IMR-90 (cell line): ENCODE measurements at regions not wholly inside any gene's neighbourhood (a gene's known extent, or its start where the extent isn't known, plus 50 kb on each side); places are given as distances from the start of the nearest gene placed in this dataset.
A peak's percentile ranks its signal among the peaks of the same experiment; 100 is the strongest.

Experiments
- ATAC-seq: fragments of 200-7000 bp; cut with Tn5 transposase; 2 replicates; pipeline ENCODE4 v1.9.1; 2020; ENCODE audit warnings: low read depth, mild to moderate bottlenecking, moderate library complexity
- BruUV-seq: library from RNA; stranded (reverse); fragments of 400-500 nt; replicated peaks from 2 replicates; lab custom pipeline; 2021; lab: Mats Ljungman, UMichigan
- CTCF ChIA-PET: fragments of 300-600 bp; formaldehyde crosslinking; extraction: SDS; loops from one replicate; lab custom pipeline; 2021; ENCODE audit warnings: antibody characterized with exemption; lab: Yijun Ruan, JAX
- POLR2A ChIA-PET: fragments of 300-600 bp; sonication (Branson Sonifier 250); formaldehyde crosslinking; loops from one replicate; lab custom pipeline; 2022; ENCODE audit warnings: antibody characterized with exemption; ENCODE audit not compliant: unreplicated experiment; lab: Charles Lee
- DNase-seq: peaks from one replicate; pipeline ENCODE4 v3.0.0; 2013
- H2AFZ ChIP-seq: replicated peaks from 2 replicates; pipeline ENCODE3; 2013; ENCODE audit warnings: low read length, mild to moderate bottlenecking; ENCODE audit not compliant: poor library complexity
- H2AK5ac ChIP-seq: 2 replicates; pipeline ENCODE4 v1.6.1; 2013; ENCODE audit warnings: low read depth, low read length, inconsistent platforms
- H2AK9ac ChIP-seq: replicated peaks from 2 replicates; pipeline ENCODE3; 2013; ENCODE audit warnings: mild to moderate bottlenecking, low read depth, low read length, moderate library complexity; ENCODE audit not compliant: poor library complexity
- H2BK120ac ChIP-seq: 2 replicates; pipeline ENCODE4 v1.6.1; 2013; ENCODE audit warnings: low read depth, low read length, inconsistent platforms
- H2BK15ac ChIP-seq: 3 replicates; pipeline ENCODE4 v1.6.1; 2013; ENCODE audit warnings: low read depth, low read length, inconsistent platforms
- H2BK20ac ChIP-seq: 2 replicates; pipeline ENCODE4 v1.6.1; 2013; ENCODE audit warnings: low read depth, mild to moderate bottlenecking, inconsistent platforms, low read length, moderate library complexity
- H2BK5ac ChIP-seq: 2 replicates; pipeline ENCODE4 v1.6.1; 2013; ENCODE audit warnings: mild to moderate bottlenecking, low read depth, low read length, inconsistent platforms; ENCODE audit not compliant: poor library complexity, severe bottlenecking
- H3K14ac ChIP-seq: replicated peaks from 2 replicates; pipeline ENCODE4 v1.6.1; 2013; ENCODE audit warnings: low read depth, low read length, inconsistent platforms
- H3K18ac ChIP-seq: 2 replicates; pipeline ENCODE4 v1.6.1; 2013; ENCODE audit warnings: low read depth, low read length, control low read depth
- H3K23ac ChIP-seq: 2 replicates; pipeline ENCODE4 v1.6.1; 2013; ENCODE audit warnings: low read depth, low read length, inconsistent platforms
- H3K27ac ChIP-seq: 2 replicates; pipeline ENCODE4 v1.5.1; 2013; ENCODE audit warnings: mild to moderate bottlenecking, control low read depth, low read length; ENCODE audit not compliant: insufficient read depth
- H3K27me3 ChIP-seq: 2 replicates; pipeline ENCODE4 v1.6.1; 2013; ENCODE audit warnings: low read length; ENCODE audit not compliant: control insufficient read depth, insufficient read depth
- H3K36me3 ChIP-seq: 2 replicates; pipeline ENCODE4 v1.6.1; 2013; ENCODE audit warnings: low read length, mixed read lengths; ENCODE audit not compliant: control insufficient read depth, insufficient read depth
- H3K4ac ChIP-seq: 2 replicates; pipeline ENCODE4 v1.6.1; 2013; ENCODE audit warnings: low read depth, low read length, inconsistent platforms
- H3K4me1 ChIP-seq: 2 replicates; pipeline ENCODE4 v1.6.1; 2013; ENCODE audit warnings: low read length, mixed read lengths; ENCODE audit not compliant: control insufficient read depth, insufficient read depth
- H3K4me2 ChIP-seq: 2 replicates; pipeline ENCODE4 v1.6.1; 2013; ENCODE audit warnings: low read depth, mild to moderate bottlenecking, control low read depth, low read length, moderate library complexity
- H3K4me3 ChIP-seq: 2 replicates; pipeline ENCODE4 v1.5.1; 2013; ENCODE audit warnings: low read depth, mild to moderate bottlenecking, control low read depth, low read length, moderate library complexity; ENCODE audit not compliant: insufficient read depth
- H3K56ac ChIP-seq: 2 replicates; pipeline ENCODE4 v1.6.1; 2013; ENCODE audit warnings: low read length, inconsistent platforms; ENCODE audit not compliant: insufficient read depth; ENCODE audit errors: extremely low read depth
- H3K79me1 ChIP-seq, 2 experiments: 2 replicates each; pipeline ENCODE4 v1.6.1; 2013; ENCODE audit warnings: low read length in 2 of 2, inconsistent platforms in 1 of 2, low read depth in 1 of 2
- H3K9ac ChIP-seq: 2 replicates; pipeline ENCODE4 v1.6.1; 2013; ENCODE audit warnings: low read depth, low read length, control low read depth
- H3K9me1 ChIP-seq: 2 replicates; pipeline ENCODE4 v1.6.1; 2013; ENCODE audit warnings: low read length, inconsistent platforms; ENCODE audit not compliant: insufficient read depth
- H3K9me3 ChIP-seq: 2 replicates; pipeline ENCODE4 v1.6.1; 2013; ENCODE audit warnings: low read length; ENCODE audit not compliant: control insufficient read depth, insufficient read depth
- H4K20me1 ChIP-seq: 2 replicates; pipeline ENCODE4 v1.6.1; 2013; ENCODE audit warnings: low read length, inconsistent platforms; ENCODE audit not compliant: insufficient read depth
- H4K5ac ChIP-seq: 2 replicates; pipeline ENCODE4 v1.6.1; 2013; ENCODE audit warnings: mild to moderate bottlenecking, low read depth, low read length, control low read depth
- H4K8ac ChIP-seq, 2 experiments: 2 replicates each; pipeline ENCODE4 v1.6.1; 2013; ENCODE audit warnings: low read depth in 2 of 2, low read length in 2 of 2, control low read depth in 1 of 2, inconsistent platforms in 1 of 2
- H4K91ac ChIP-seq: 2 replicates; pipeline ENCODE4 v1.6.1; 2013; ENCODE audit warnings: low read depth, low read length, inconsistent platforms; ENCODE audit not compliant: insufficient read depth
- BHLHE40 ChIP-seq: fragments of 150-350 bp; IDR thresholded peaks from 2 replicates; pipeline ENCODE4 v1.6.1; 2016; ENCODE audit warnings: mild to moderate bottlenecking, low read depth, low read length
- CEBPB ChIP-seq: IDR thresholded peaks from 2 replicates; pipeline ENCODE4 v1.6.1; 2012; ENCODE audit warnings: low read depth, low read length, improper control_type of control experiment
- CHD1 ChIP-seq: IDR thresholded peaks from 2 replicates; pipeline ENCODE4 v1.6.1; 2012; ENCODE audit warnings: low read depth, low read length, improper control_type of control experiment
- CTCF ChIP-seq: conservative IDR thresholded peaks from 2 replicates; pipeline ENCODE4 v1.5.1; 2012; ENCODE audit warnings: mild to moderate bottlenecking, low read depth, low read length, improper control_type of control experiment
- ELK1 ChIP-seq: fragments of 150-350 bp; IDR thresholded peaks from 2 replicates; pipeline ENCODE4 v1.6.1; 2016; ENCODE audit warnings: low read depth, mild to moderate bottlenecking, low read length, moderate library complexity, borderline replicate concordance
- FOS ChIP-seq: fragments of 150-350 bp; IDR thresholded peaks from 2 replicates; pipeline ENCODE4 v1.6.1; 2016; ENCODE audit warnings: low read depth, low read length
- MAFK ChIP-seq: IDR thresholded peaks from 2 replicates; pipeline ENCODE4 v1.6.1; 2012; ENCODE audit warnings: low read depth, low read length, improper control_type of control experiment
- MAZ ChIP-seq: IDR thresholded peaks from 2 replicates; pipeline ENCODE4 v1.6.1; 2012; ENCODE audit warnings: low read depth, mild to moderate bottlenecking, low read length, improper control_type of control experiment, moderate library complexity, borderline replicate concordance
- MXI1 ChIP-seq: IDR thresholded peaks from 2 replicates; pipeline ENCODE4 v1.6.1; 2012; ENCODE audit warnings: low read depth, mild to moderate bottlenecking, low read length, moderate library complexity, borderline replicate concordance
- NFE2L2 ChIP-seq: fragments of 150-350 bp; IDR thresholded peaks from 2 replicates; pipeline ENCODE4 v1.6.1; 2016; ENCODE audit warnings: low read depth, mild to moderate bottlenecking, low read length
- POLR2A ChIP-seq: IDR thresholded peaks from 2 replicates; pipeline ENCODE4 v1.6.1; 2012; ENCODE audit warnings: mild to moderate bottlenecking, low read depth, low read length
- RAD21 ChIP-seq: IDR thresholded peaks from 2 replicates; pipeline ENCODE4 v1.6.1; 2012; ENCODE audit warnings: low read length, improper control_type of control experiment
- RCOR1 ChIP-seq: IDR thresholded peaks from 2 replicates; pipeline ENCODE4 v1.6.1; 2012; ENCODE audit warnings: mild to moderate bottlenecking, low read length, improper control_type of control experiment; ENCODE audit not compliant: insufficient replicate concordance
- RFX5 ChIP-seq: IDR thresholded peaks from 2 replicates; pipeline ENCODE4 v1.8.0; 2012; ENCODE audit warnings: low read depth, mild to moderate bottlenecking, low read length, moderate library complexity
- SMC3 ChIP-seq: fragments of 150-350 bp; IDR thresholded peaks from 2 replicates; pipeline ENCODE4 v1.6.1; 2016; ENCODE audit warnings: low read depth, mild to moderate bottlenecking, antibody characterized with exemption, low read length, moderate library complexity
- USF2 ChIP-seq: fragments of 150-350 bp; IDR thresholded peaks from 2 replicates; pipeline ENCODE4 v1.6.1; 2017; ENCODE audit warnings: mild to moderate bottlenecking, antibody characterized with exemption, low read length, low read depth
- dilution Hi-C: fragments of 300-500 bp; cut with HindIII; formaldehyde crosslinking; loops from one replicate; pipeline ENCODE4 v1.14.3; 2018; ENCODE audit warnings: low sequenced_read_pairs; ENCODE audit not compliant: unreplicated experiment
- in situ Hi-C: fragments of 300-500 bp; cut with MboI; formaldehyde crosslinking; loops from 3 replicates; pipeline ENCODE4 v1.14.3; 2019; ENCODE audit warnings: low sequenced_read_pairs, inconsistent platforms, mixed read lengths
- intact Hi-C: fragments of 100-400 bp; cut with micrococcal nuclease; formaldehyde crosslinking; loops from 2 replicates; pipeline ENCODE4 v1.10.0; 2022

- TF ChIP-seq POLR2A (no peak), RAD21 (peak; percentile 37), MXI1 (no peak), SMC3 (0 out of 2 replicates have a peak, but pooled peaks have one; percentile 6), ELK1 (no peak), CHD1 (no peak), RCOR1 (no peak), NFE2L2 (no peak), USF2 (no peak), CTCF (peak; percentile 45), FOS (no peak), MAZ (no peak), CEBPB (no peak), RFX5 (no peak), MAFK (no peak), BHLHE40 (no peak)
- ChIA-PET CTCF (interaction anchor here (0.7 to 1.1 kb wide), 6 partner anchors 9 to 1445 kb away, joined by 3 to 4 read pairs (median 3); no protein-coding TSS in a partner anchor), POLR2A (interaction anchor here (0.5 kb wide), 1 partner anchor 1159 kb away, joined by 4 read pairs; no protein-coding TSS in a partner anchor)
- Histone ChIP-seq H3K18ac (no peak overlapping the region), H4K8ac (no peak overlapping the region), H2BK120ac (no peak overlapping the region), H3K56ac (no peak overlapping the region), H3K9ac (no peak overlapping the region), H2BK15ac (no peak overlapping the region), H2AK5ac (no peak overlapping the region), H3K4me2 (no peak overlapping the region), H3K4ac (no peak overlapping the region; the same call in 1 of the 2 replicates), H3K4me1 (no peaks in the 10 kb centered on the region; the same call in 1 of the 2 replicates), H3K27me3 (no peaks in the 10 kb centered on the region), H3K4me3 (no peak overlapping the region), H3K9me3 (no peaks in the 10 kb centered on the region), H3K36me3 (no peaks in the 10 kb centered on the region), H3K23ac (no peak overlapping the region), H3K27ac (no peak overlapping the region), H4K91ac (no peak overlapping the region), H2AK9ac (no peak overlapping the region), H3K14ac (no peak overlapping the region), H3K79me1 (no peaks in the 10 kb centered on the region), H4K20me1 (no peaks in the 10 kb centered on the region), H4K5ac (no peak overlapping the region), H2AFZ (no peak overlapping the region), H2BK20ac (no peak overlapping the region), H2BK5ac (no peak overlapping the region), H3K9me1 (no peaks in the 10 kb centered on the region)
- DNase-seq = peak; percentile 21
- in situ Hi-C loops = no loop called here
- dilution Hi-C loops = no loop called here
- peak; percentile 32; the same call in 1 of the 2 replicates for ATAC-seq
- intact Hi-C loops = no loop called here
- no TSS peak for BruUV-seq
Observed at GRCh38 chr14:53325176-53325806, 172.2 kb upstream of the DDHD1 start.
